IMR-90 (cell line): ENCODE measurements at regions not wholly inside any gene's neighbourhood (a gene's known extent, or its start where the extent isn't known, plus 50 kb on each side); places are given as distances from the start of the nearest gene placed in this dataset.

Experiments used
- ATAC-seq: fragments of 200-7000 bp; cut with Tn5 transposase; 2 replicates; pipeline ENCODE4 v1.9.1; 2020; ENCODE audit warnings: low read depth, mild to moderate bottlenecking, moderate library complexity
- BruUV-seq: library from RNA; stranded (reverse); fragments of 400-500 nt; replicated peaks from 2 replicates; lab custom pipeline; 2021; lab: Mats Ljungman, UMichigan
- CTCF ChIA-PET: fragments of 300-600 bp; formaldehyde crosslinking; extraction: SDS; loops from one replicate; lab custom pipeline; 2021; ENCODE audit warnings: antibody characterized with exemption; lab: Yijun Ruan, JAX
- POLR2A ChIA-PET: fragments of 300-600 bp; sonication (Branson Sonifier 250); formaldehyde crosslinking; loops from one replicate; lab custom pipeline; 2022; ENCODE audit warnings: antibody characterized with exemption; ENCODE audit not compliant: unreplicated experiment; lab: Charles Lee
- DNase-seq: peaks from one replicate; pipeline ENCODE4 v3.0.0; 2013
- H2AFZ ChIP-seq: replicated peaks from 2 replicates; pipeline ENCODE3; 2013; ENCODE audit warnings: low read length, mild to moderate bottlenecking; ENCODE audit not compliant: poor library complexity
- H2AK5ac ChIP-seq: 2 replicates; pipeline ENCODE4 v1.6.1; 2013; ENCODE audit warnings: low read depth, low read length, inconsistent platforms
- H2AK9ac ChIP-seq: replicated peaks from 2 replicates; pipeline ENCODE3; 2013; ENCODE audit warnings: mild to moderate bottlenecking, low read depth, low read length, moderate library complexity; ENCODE audit not compliant: poor library complexity
- H2BK120ac ChIP-seq: 2 replicates; pipeline ENCODE4 v1.6.1; 2013; ENCODE audit warnings: low read depth, low read length, inconsistent platforms
- H2BK15ac ChIP-seq: 3 replicates; pipeline ENCODE4 v1.6.1; 2013; ENCODE audit warnings: low read depth, low read length, inconsistent platforms
- H2BK20ac ChIP-seq: 2 replicates; pipeline ENCODE4 v1.6.1; 2013; ENCODE audit warnings: low read depth, mild to moderate bottlenecking, inconsistent platforms, low read length, moderate library complexity
- H2BK5ac ChIP-seq: 2 replicates; pipeline ENCODE4 v1.6.1; 2013; ENCODE audit warnings: mild to moderate bottlenecking, low read depth, low read length, inconsistent platforms; ENCODE audit not compliant: poor library complexity, severe bottlenecking
- H3K14ac ChIP-seq: replicated peaks from 2 replicates; pipeline ENCODE4 v1.6.1; 2013; ENCODE audit warnings: low read depth, low read length, inconsistent platforms
- H3K18ac ChIP-seq: 2 replicates; pipeline ENCODE4 v1.6.1; 2013; ENCODE audit warnings: low read depth, low read length, control low read depth
- H3K23ac ChIP-seq: 2 replicates; pipeline ENCODE4 v1.6.1; 2013; ENCODE audit warnings: low read depth, low read length, inconsistent platforms
- H3K27ac ChIP-seq: 2 replicates; pipeline ENCODE4 v1.5.1; 2013; ENCODE audit warnings: mild to moderate bottlenecking, control low read depth, low read length; ENCODE audit not compliant: insufficient read depth
- H3K27me3 ChIP-seq: 2 replicates; pipeline ENCODE4 v1.6.1; 2013; ENCODE audit warnings: low read length; ENCODE audit not compliant: control insufficient read depth, insufficient read depth
- H3K36me3 ChIP-seq: 2 replicates; pipeline ENCODE4 v1.6.1; 2013; ENCODE audit warnings: low read length, mixed read lengths; ENCODE audit not compliant: control insufficient read depth, insufficient read depth
- H3K4ac ChIP-seq: 2 replicates; pipeline ENCODE4 v1.6.1; 2013; ENCODE audit warnings: low read depth, low read length, inconsistent platforms
- H3K4me1 ChIP-seq: 2 replicates; pipeline ENCODE4 v1.6.1; 2013; ENCODE audit warnings: low read length, mixed read lengths; ENCODE audit not compliant: control insufficient read depth, insufficient read depth
- H3K4me2 ChIP-seq: 2 replicates; pipeline ENCODE4 v1.6.1; 2013; ENCODE audit warnings: low read depth, mild to moderate bottlenecking, control low read depth, low read length, moderate library complexity
- H3K4me3 ChIP-seq: 2 replicates; pipeline ENCODE4 v1.5.1; 2013; ENCODE audit warnings: low read depth, mild to moderate bottlenecking, control low read depth, low read length, moderate library complexity; ENCODE audit not compliant: insufficient read depth
- H3K56ac ChIP-seq: 2 replicates; pipeline ENCODE4 v1.6.1; 2013; ENCODE audit warnings: low read length, inconsistent platforms; ENCODE audit not compliant: insufficient read depth; ENCODE audit errors: extremely low read depth
- H3K79me1 ChIP-seq, 2 experiments: 2 replicates each; pipeline ENCODE4 v1.6.1; 2013; ENCODE audit warnings: low read length in 2 of 2, inconsistent platforms in 1 of 2, low read depth in 1 of 2
- H3K9ac ChIP-seq: 2 replicates; pipeline ENCODE4 v1.6.1; 2013; ENCODE audit warnings: low read depth, low read length, control low read depth
- H3K9me1 ChIP-seq: 2 replicates; pipeline ENCODE4 v1.6.1; 2013; ENCODE audit warnings: low read length, inconsistent platforms; ENCODE audit not compliant: insufficient read depth
- H3K9me3 ChIP-seq: 2 replicates; pipeline ENCODE4 v1.6.1; 2013; ENCODE audit warnings: low read length; ENCODE audit not compliant: control insufficient read depth, insufficient read depth
- H4K20me1 ChIP-seq: 2 replicates; pipeline ENCODE4 v1.6.1; 2013; ENCODE audit warnings: low read length, inconsistent platforms; ENCODE audit not compliant: insufficient read depth
- H4K5ac ChIP-seq: 2 replicates; pipeline ENCODE4 v1.6.1; 2013; ENCODE audit warnings: mild to moderate bottlenecking, low read depth, low read length, control low read depth
- H4K8ac ChIP-seq, 2 experiments: 2 replicates each; pipeline ENCODE4 v1.6.1; 2013; ENCODE audit warnings: low read depth in 2 of 2, low read length in 2 of 2, control low read depth in 1 of 2, inconsistent platforms in 1 of 2
- H4K91ac ChIP-seq: 2 replicates; pipeline ENCODE4 v1.6.1; 2013; ENCODE audit warnings: low read depth, low read length, inconsistent platforms; ENCODE audit not compliant: insufficient read depth
- BHLHE40 ChIP-seq: fragments of 150-350 bp; IDR thresholded peaks from 2 replicates; pipeline ENCODE4 v1.6.1; 2016; ENCODE audit warnings: mild to moderate bottlenecking, low read depth, low read length
- CEBPB ChIP-seq: IDR thresholded peaks from 2 replicates; pipeline ENCODE4 v1.6.1; 2012; ENCODE audit warnings: low read depth, low read length, improper control_type of control experiment
- CHD1 ChIP-seq: IDR thresholded peaks from 2 replicates; pipeline ENCODE4 v1.6.1; 2012; ENCODE audit warnings: low read depth, low read length, improper control_type of control experiment
- CTCF ChIP-seq: conservative IDR thresholded peaks from 2 replicates; pipeline ENCODE4 v1.5.1; 2012; ENCODE audit warnings: mild to moderate bottlenecking, low read depth, low read length, improper control_type of control experiment
- ELK1 ChIP-seq: fragments of 150-350 bp; IDR thresholded peaks from 2 replicates; pipeline ENCODE4 v1.6.1; 2016; ENCODE audit warnings: low read depth, mild to moderate bottlenecking, low read length, moderate library complexity, borderline replicate concordance
- FOS ChIP-seq: fragments of 150-350 bp; IDR thresholded peaks from 2 replicates; pipeline ENCODE4 v1.6.1; 2016; ENCODE audit warnings: low read depth, low read length
- MAFK ChIP-seq: IDR thresholded peaks from 2 replicates; pipeline ENCODE4 v1.6.1; 2012; ENCODE audit warnings: low read depth, low read length, improper control_type of control experiment
- MAZ ChIP-seq: IDR thresholded peaks from 2 replicates; pipeline ENCODE4 v1.6.1; 2012; ENCODE audit warnings: low read depth, mild to moderate bottlenecking, low read length, improper control_type of control experiment, moderate library complexity, borderline replicate concordance
- MXI1 ChIP-seq: IDR thresholded peaks from 2 replicates; pipeline ENCODE4 v1.6.1; 2012; ENCODE audit warnings: low read depth, mild to moderate bottlenecking, low read length, moderate library complexity, borderline replicate concordance
- NFE2L2 ChIP-seq: fragments of 150-350 bp; IDR thresholded peaks from 2 replicates; pipeline ENCODE4 v1.6.1; 2016; ENCODE audit warnings: low read depth, mild to moderate bottlenecking, low read length
- POLR2A ChIP-seq: IDR thresholded peaks from 2 replicates; pipeline ENCODE4 v1.6.1; 2012; ENCODE audit warnings: mild to moderate bottlenecking, low read depth, low read length
- RAD21 ChIP-seq: IDR thresholded peaks from 2 replicates; pipeline ENCODE4 v1.6.1; 2012; ENCODE audit warnings: low read length, improper control_type of control experiment
- RCOR1 ChIP-seq: IDR thresholded peaks from 2 replicates; pipeline ENCODE4 v1.6.1; 2012; ENCODE audit warnings: mild to moderate bottlenecking, low read length, improper control_type of control experiment; ENCODE audit not compliant: insufficient replicate concordance
- RFX5 ChIP-seq: IDR thresholded peaks from 2 replicates; pipeline ENCODE4 v1.8.0; 2012; ENCODE audit warnings: low read depth, mild to moderate bottlenecking, low read length, moderate library complexity
- SMC3 ChIP-seq: fragments of 150-350 bp; IDR thresholded peaks from 2 replicates; pipeline ENCODE4 v1.6.1; 2016; ENCODE audit warnings: low read depth, mild to moderate bottlenecking, antibody characterized with exemption, low read length, moderate library complexity
- USF2 ChIP-seq: fragments of 150-350 bp; IDR thresholded peaks from 2 replicates; pipeline ENCODE4 v1.6.1; 2017; ENCODE audit warnings: mild to moderate bottlenecking, antibody characterized with exemption, low read length, low read depth
- WGBS, 2 experiments: methylation state at CpG; one replicate each; pipeline versions ENCODE4 v1.1.5 to v1.1.7; 2013; ENCODE audit warnings: missing lambda C conversion rate in 2 of 2; ENCODE audit not compliant: insufficient read length in 1 of 2; ENCODE audit errors: extremely low coverage in 2 of 2; 5-methylcytosine and 5-hydroxymethylcytosine counted together
- dilution Hi-C: fragments of 300-500 bp; cut with HindIII; formaldehyde crosslinking; loops from one replicate; pipeline ENCODE4 v1.14.3; 2018; ENCODE audit warnings: low sequenced_read_pairs; ENCODE audit not compliant: unreplicated experiment
- in situ Hi-C: fragments of 300-500 bp; cut with MboI; formaldehyde crosslinking; loops from 3 replicates; pipeline ENCODE4 v1.14.3; 2019; ENCODE audit warnings: low sequenced_read_pairs, inconsistent platforms, mixed read lengths
- intact Hi-C: fragments of 100-400 bp; cut with micrococcal nuclease; formaldehyde crosslinking; loops from 2 replicates; pipeline ENCODE4 v1.10.0; 2022

- Histone ChIP-seq H3K4me3 (no peak overlapping the region), H3K79me1 (no peaks in the 10 kb centered on the region), H4K5ac (no peak overlapping the region), H3K18ac (no peak overlapping the region), H4K20me1 (no peaks in the 10 kb centered on the region), H3K9ac (no peak overlapping the region), H3K56ac (no peak overlapping the region), H2BK20ac (no peak overlapping the region), H3K9me3 (no peaks in the 10 kb centered on the region), H2AFZ (no peak overlapping the region), H2BK15ac (no peak overlapping the region), H2AK9ac (no peak overlapping the region), H3K9me1 (no peaks in the 10 kb centered on the region), H3K4me2 (no peak overlapping the region), H2AK5ac (no peak overlapping the region), H3K36me3 (no peaks in the 10 kb centered on the region), H3K27ac (no peak overlapping the region), H4K91ac (no peak overlapping the region), H3K14ac (no peak overlapping the region), H2BK120ac (no peak overlapping the region), H3K4ac (no peak overlapping the region), H2BK5ac (no peak overlapping the region), H3K27me3 (no peaks in the 10 kb centered on the region; the same call in 1 of the 2 replicates), H3K23ac (no peak overlapping the region), H4K8ac (no peak overlapping the region), H3K4me1 (no peaks in the 10 kb centered on the region)
- no peak for DNase-seq
- TF ChIP-seq MAFK (no peak), BHLHE40 (no peak), MAZ (no peak), POLR2A (no peak), MXI1 (no peak), FOS (no peak), CTCF (no peak), ELK1 (no peak), USF2 (no peak), RFX5 (no peak), NFE2L2 (no peak), RCOR1 (no peak), CHD1 (no peak), SMC3 (no peak), RAD21 (no peak), CEBPB (no peak)
- ChIA-PET POLR2A (no interaction called here), CTCF (no interaction called here)
- intact Hi-C loops, result no loop called here
- 61% methylated on average over 2 of the region's 5 CpGs; no CpG with 5 or more reads in 1 of the 2 experiments for WGBS, 2 experiments
- in situ Hi-C loops, result no loop called here
- ATAC-seq, result no peak
- no TSS peak for BruUV-seq
- dilution Hi-C loops, result no loop called here
Observed at GRCh38 chr6:81376745-81377144, 375.7 kb downstream of the TENT5A start.
